ENCODE measurements at regions not wholly inside any gene's neighbourhood (a gene's known extent, or its start where the extent isn't known, plus 50 kb on each side); places are given as distances from the start of the nearest gene placed in this dataset.

DNA sequence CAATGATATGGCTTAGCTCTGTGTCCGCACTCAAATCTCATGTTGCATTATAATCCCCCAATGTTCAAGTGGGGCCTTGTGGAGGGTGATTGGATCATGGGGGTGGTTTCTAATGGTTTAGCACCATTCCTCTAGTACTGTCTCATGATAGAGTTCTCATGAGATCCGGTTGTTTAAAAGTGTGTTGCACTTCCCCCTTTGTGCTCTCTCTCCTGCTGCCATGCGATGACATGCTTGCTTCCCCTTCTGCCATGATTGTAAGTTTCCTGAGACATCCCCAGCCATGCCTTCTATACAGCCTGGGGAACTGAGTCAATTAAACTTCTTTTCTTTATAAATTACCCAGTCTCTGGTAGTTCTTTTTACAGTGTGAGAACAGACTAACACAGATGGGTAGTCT lies 427.1 kb downstream of the CHSY3 start:
- no peaks in the 10 kb centered on the region for H3K36me3 ChIP-seq
- no peaks in the 10 kb centered on the region for H3K4me1 ChIP-seq
- H3K4me3 ChIP-seq (replicated peaks in 1 of 3): no peak overlapping the region
- intact Hi-C loops (cut with DNase I): no loop called here
- TF ChIP-seq, protein P1, sequence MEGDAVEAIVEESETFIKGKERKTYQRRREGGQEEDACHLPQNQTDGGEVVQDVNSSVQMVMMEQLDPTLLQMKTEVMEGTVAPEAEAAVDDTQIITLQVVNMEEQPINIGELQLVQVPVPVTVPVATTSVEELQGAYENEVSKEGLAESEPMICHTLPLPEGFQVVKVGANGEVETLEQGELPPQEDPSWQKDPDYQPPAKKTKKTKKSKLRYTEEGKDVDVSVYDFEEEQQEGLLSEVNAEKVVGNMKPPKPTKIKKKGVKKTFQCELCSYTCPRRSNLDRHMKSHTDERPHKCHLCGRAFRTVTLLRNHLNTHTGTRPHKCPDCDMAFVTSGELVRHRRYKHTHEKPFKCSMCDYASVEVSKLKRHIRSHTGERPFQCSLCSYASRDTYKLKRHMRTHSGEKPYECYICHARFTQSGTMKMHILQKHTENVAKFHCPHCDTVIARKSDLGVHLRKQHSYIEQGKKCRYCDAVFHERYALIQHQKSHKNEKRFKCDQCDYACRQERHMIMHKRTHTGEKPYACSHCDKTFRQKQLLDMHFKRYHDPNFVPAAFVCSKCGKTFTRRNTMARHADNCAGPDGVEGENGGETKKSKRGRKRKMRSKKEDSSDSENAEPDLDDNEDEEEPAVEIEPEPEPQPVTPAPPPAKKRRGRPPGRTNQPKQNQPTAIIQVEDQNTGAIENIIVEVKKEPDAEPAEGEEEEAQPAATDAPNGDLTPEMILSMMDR (IDR thresholded peaks at IDR 0.05): no peak
- TF ChIP-seq POLR2A (IDR thresholded peaks at IDR 0.05): no peak
- H3K27ac ChIP-seq: no peak overlapping the region
- no peaks in the 10 kb centered on the region for H3K27me3 ChIP-seq
- 94 to 96% methylated on average over 3 of the region's 3 CpGs for WGBS, 2 donors
- no peaks in the 10 kb centered on the region for H3K9me3 ChIP-seq
- no peak for DNase-seq

DNA sequence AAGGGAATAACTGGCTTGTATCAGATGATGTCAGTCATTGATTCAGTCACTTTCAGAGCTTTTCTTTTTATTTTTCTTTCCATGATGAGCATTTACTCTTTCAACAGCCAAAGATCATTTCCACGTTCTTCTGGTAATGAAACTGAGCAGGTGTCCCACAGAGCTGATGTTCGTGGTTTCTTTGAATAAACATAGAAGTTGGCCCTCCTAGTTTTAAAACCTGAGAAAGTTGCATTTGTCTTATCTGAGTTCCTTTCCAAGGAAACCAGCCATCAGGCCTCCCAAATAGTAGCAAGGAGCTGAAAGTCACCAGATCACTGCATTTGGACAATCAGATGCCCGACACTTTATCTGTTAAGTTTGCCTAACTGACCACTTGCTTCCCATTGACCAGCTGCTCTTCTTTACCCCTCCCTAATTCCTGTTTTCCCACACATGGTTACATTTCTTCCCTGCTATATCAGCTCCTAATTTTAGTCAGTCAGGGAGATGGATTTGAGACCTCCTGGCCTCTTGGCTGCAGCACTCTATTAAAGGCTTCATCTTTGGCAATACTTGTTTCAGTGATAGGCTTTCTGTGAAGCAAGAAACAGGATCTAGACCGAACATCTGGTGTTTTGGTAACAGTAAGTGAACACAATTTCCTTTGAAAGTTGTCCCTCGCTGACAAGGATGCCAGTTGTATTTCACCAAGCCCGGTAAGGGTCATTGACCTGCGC lies 420.8 kb downstream of the CHSY3 start:
- Histone ChIP-seq H3K36me3 (no peaks in the 10 kb centered on the region), H3K27ac (no peak overlapping the region), H3K27me3 (no peaks in the 10 kb centered on the region), H3K9me3 (no peaks in the 10 kb centered on the region), H3K4me1 (no peaks in the 10 kb centered on the region), H3K4me3 (replicated peaks in 1 of 3) (no peak overlapping the region)
- DNase-seq: no peak
- WGBS, 2 donors: 80% methylated on average over 7 of the region's 7 CpGs
- no peak for TF ChIP-seq POLR2A (IDR thresholded peaks at IDR 0.05)
- TF ChIP-seq, protein P1 (IDR thresholded peaks at IDR 0.05): no peak
- intact Hi-C loops (cut with DNase I): no loop called here

DNA sequence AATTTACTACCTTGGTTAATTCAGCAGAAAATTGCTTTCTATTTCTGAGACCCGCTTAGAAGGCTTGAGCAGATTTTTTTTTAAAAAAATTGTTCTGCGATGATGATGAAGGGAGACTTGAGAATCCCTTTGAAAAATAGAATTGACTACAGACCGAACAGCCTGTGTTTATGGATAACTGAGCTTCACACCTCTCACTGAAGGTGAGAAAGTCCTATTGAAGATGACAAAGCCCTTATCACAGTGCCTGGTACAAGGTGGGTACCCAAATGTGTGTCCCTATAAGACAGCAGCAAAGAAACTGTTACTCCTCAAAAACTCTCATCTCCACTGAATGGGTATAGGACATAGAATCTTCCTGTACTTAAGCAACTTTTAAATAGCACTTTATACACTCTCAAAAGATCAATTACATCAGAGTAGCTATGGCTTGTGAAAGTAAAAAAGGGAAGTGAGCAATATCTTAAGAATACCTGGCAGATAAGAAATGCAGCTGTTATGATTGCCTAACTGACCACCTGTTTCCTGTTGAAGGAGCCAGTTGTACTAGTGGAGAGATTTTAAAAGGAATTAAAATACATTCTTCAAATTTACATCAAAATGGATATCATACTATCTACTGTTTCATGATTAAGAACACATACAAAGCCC lies 419.7 kb downstream of the CHSY3 start:
- Histone ChIP-seq H3K36me3 (no peaks in the 10 kb centered on the region), H3K9me3 (no peaks in the 10 kb centered on the region), H3K27ac (no peak overlapping the region), H3K27me3 (no peaks in the 10 kb centered on the region), H3K4me1 (no peaks in the 10 kb centered on the region), H3K4me3 (replicated peaks in 1 of 3) (no peak overlapping the region)
- intact Hi-C loops (cut with DNase I): no loop called here
- no peak for TF ChIP-seq POLR2A (IDR thresholded peaks at IDR 0.05)
- TF ChIP-seq, protein P1 (IDR thresholded peaks at IDR 0.05): no peak
- 69 to 84% methylated on average over 3 of the region's 3 CpGs for WGBS, 2 donors
- DNase-seq: no peak

DNA sequence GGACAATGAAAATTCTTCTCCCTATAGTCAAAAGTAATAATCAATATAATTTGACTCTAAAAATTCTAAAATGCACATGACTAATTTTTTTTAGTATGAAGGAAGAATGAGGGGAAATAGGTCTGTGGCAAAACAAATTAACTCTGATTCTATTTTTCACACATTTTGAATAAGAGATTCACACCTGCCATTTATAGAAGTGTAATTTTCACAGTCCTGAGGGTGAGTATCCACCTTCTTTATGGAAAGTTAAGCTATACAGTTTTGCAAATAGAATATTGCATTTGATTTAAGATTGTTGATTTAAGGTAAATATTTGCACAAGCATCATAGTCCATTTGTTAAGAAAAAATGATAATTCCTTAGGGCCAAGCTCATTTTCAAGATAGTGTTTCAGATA lies 417.7 kb downstream of the CHSY3 start:
- no peak for TF ChIP-seq POLR2A (IDR thresholded peaks at IDR 0.05)
- TF ChIP-seq, protein P1 (IDR thresholded peaks at IDR 0.05): no peak
- H3K27me3 ChIP-seq: no peaks in the 10 kb centered on the region
- no peak for DNase-seq
- H3K4me3 ChIP-seq (replicated peaks in 1 of 3): no peak overlapping the region
- H3K4me1 ChIP-seq: no peaks in the 10 kb centered on the region
- no peak overlapping the region for H3K27ac ChIP-seq
- no peaks in the 10 kb centered on the region for H3K36me3 ChIP-seq
- intact Hi-C loops (cut with DNase I): no loop called here
- no peaks in the 10 kb centered on the region for H3K9me3 ChIP-seq

DNA sequence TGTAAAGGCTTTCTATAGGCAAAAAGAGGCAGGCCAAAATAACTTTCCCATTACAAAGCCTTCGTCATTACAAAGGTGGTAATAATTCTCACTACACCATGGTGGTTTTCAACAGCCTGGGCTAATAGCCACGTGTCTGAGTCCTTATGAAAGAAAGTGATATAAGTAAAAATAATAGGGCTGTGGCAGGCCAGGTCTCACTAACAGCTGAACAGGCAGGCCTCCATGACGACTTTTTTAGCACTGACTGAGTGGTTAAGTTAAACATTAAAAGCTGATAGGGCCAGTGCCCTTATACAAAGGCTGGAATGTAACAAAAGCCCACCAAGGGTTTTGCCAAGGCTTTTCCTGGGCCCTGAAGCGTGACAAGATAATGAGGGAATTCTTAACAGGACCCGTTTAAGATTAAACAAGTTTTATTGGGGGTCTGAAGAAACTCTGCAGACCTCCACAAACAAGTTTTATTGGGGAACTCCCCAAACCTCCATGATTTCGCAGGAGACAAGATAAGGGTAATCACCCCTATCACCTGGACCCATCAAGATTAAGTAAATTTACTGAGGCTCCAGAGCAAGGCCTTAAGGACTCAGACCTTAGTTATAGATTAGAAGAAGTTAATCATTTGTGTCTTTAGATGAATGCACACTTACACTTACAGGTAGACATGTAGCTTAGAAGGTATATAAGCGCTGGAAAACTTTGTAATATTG lies 412.9 kb downstream of the CHSY3 start:
- no peak overlapping the region for H3K27ac ChIP-seq
- H3K9me3 ChIP-seq: no peaks in the 10 kb centered on the region
- no peak overlapping the region for H3K4me3 ChIP-seq (replicated peaks in 1 of 3)
- intact Hi-C loops (cut with DNase I): no loop called here
- H3K27me3 ChIP-seq: no peaks in the 10 kb centered on the region
- H3K36me3 ChIP-seq: no peaks in the 10 kb centered on the region
- 56 to 58% methylated on average over 7 of the region's 7 CpGs for WGBS, 2 donors
- no peaks in the 10 kb centered on the region for H3K4me1 ChIP-seq
- TF ChIP-seq, protein P1 (IDR thresholded peaks at IDR 0.05): no peak
- TF ChIP-seq POLR2A (IDR thresholded peaks at IDR 0.05): no peak
- no peak for DNase-seq

Measured in thyroid gland (tissue), 4 donors.